GM12865 (cell line): ENCODE measurements at regions not wholly inside any gene's neighbourhood (a gene's known extent, or its start where the extent isn't known, plus 50 kb on each side); places are given as distances from the start of the nearest gene placed in this dataset.

Source experiments
- DNase-seq: peaks from one replicate; pipeline ENCODE4 v3.0.0; 2010; ENCODE audit warnings: low read depth
- H3K4me3 ChIP-seq: 2 replicates; pipeline ENCODE4 v1.5.1; 2011; ENCODE audit warnings: mild to moderate bottlenecking, low read depth, low read length, control low read depth
- CTCF ChIP-seq: IDR thresholded peaks from 2 replicates; pipeline ENCODE4 v1.5.1; 2011; ENCODE audit warnings: low read length, control low read depth, low read depth, inconsistent platforms; ENCODE audit not compliant: insufficient read depth; ENCODE audit errors: missing control alignments

- TF ChIP-seq CTCF, result no peak
- peak; percentile 5 for DNase-seq
- H3K4me3 ChIP-seq, result no peak overlapping the region
Measured at GRCh38 chr9:80020056-80020455, 448.3 kb downstream of the TLE4 start.

- H3K4me3 ChIP-seq, result no peak overlapping the region
- DNase-seq, result no peak
- no peak for TF ChIP-seq CTCF
Measured at GRCh38 chr9:80013891-80014290, 442.1 kb downstream of the TLE4 start.

GRCh38 chr9:80012557-80013330 lies 441.0 kb downstream of the TLE4 start:
- no peak for TF ChIP-seq CTCF
- no peak overlapping the region for H3K4me3 ChIP-seq
- DNase-seq, result no peak

GRCh38 chr9:80009204-80009603 lies 437.4 kb downstream of the TLE4 start:
- H3K4me3 ChIP-seq, result no peak overlapping the region
- TF ChIP-seq CTCF, result no peak

GRCh38 chr9:80004714-80005113 lies 432.9 kb downstream of the TLE4 start:
- no peak for DNase-seq
- H3K4me3 ChIP-seq, result no peak overlapping the region
- TF ChIP-seq CTCF, result no peak

More at GRCh38 chr9:80009204-80009603, 437.4 kb downstream of the TLE4 start:
- DNase-seq, result no peak

GRCh38 chr9:79990536-79990935 lies 418.8 kb downstream of the TLE4 start:
- no peak overlapping the region for H3K4me3 ChIP-seq
- DNase-seq, result no peak
- TF ChIP-seq CTCF, result no peak

- no peak for TF ChIP-seq CTCF
- DNase-seq, result no peak
- H3K4me3 ChIP-seq, result no peak overlapping the region
Measured at GRCh38 chr9:79989079-79989478, 417.3 kb downstream of the TLE4 start.
